SHP77 treated with DMSO at 0.1 percent for 48 hours (cell line): ENCODE measurements at regions not wholly inside any gene's neighbourhood (a gene's known extent, or its start where the extent isn't known, plus 50 kb on each side); places are given as distances from the start of the nearest gene placed in this dataset.
"Not testable (repeated sequence)": the region's sequence is repeated elsewhere in the genome, so short reads cannot be mapped to it uniquely, and the experiment has no call there.

Experiments used
- DNase-seq: peaks from one replicate; lab custom pipeline; 2025; lab: John Stamatoyannopoulos, UW

GRCh38 chr9:81013191-81013590, 676.2 kb downstream of the TLE1 start:
- DNase-seq = not testable (repeated sequence)

- no peak for DNase-seq
These were observed 686.4 kb downstream of the TLE1 start for GRCh38 chr9:81002906-81003305.

- no peak for DNase-seq
These were observed 687.1 kb downstream of the TLE1 start for GRCh38 chr9:81002242-81002641.

- no peak for DNase-seq
These were observed 693.6 kb downstream of the TLE1 start for GRCh38 chr9:80995759-80996158.

- no peak for DNase-seq
These were observed 694.5 kb downstream of the TLE1 start for GRCh38 chr9:80994892-80995291.

GRCh38 chr9:80985595-80985994, 703.8 kb downstream of the TLE1 start:
- not testable (repeated sequence) for DNase-seq

GRCh38 chr9:80976403-80976802, 712.9 kb downstream of the TLE1 start:
- DNase-seq = no peak

GRCh38 chr9:80970377-80970776, 719.0 kb downstream of the TLE1 start:
- not testable (repeated sequence) for DNase-seq

GRCh38 chr9:80968611-80969010, 720.7 kb downstream of the TLE1 start:
- DNase-seq = no peak

- DNase-seq = no peak
These were observed 724.4 kb downstream of the TLE1 start for GRCh38 chr9:80964914-80965313.

- DNase-seq = no peak
These were observed 725.0 kb downstream of the TLE1 start for GRCh38 chr9:80964374-80964773.

- no peak for DNase-seq
These were observed 731.5 kb downstream of the TLE1 start for GRCh38 chr9:80957801-80958200.

- no peak for DNase-seq
These were observed 734.8 kb downstream of the TLE1 start for GRCh38 chr9:80954521-80954920.

GRCh38 chr9:80952363-80952922, 736.9 kb downstream of the TLE1 start:
- DNase-seq = no peak

GRCh38 chr9:80951675-80952074, 737.7 kb downstream of the TLE1 start:
- no peak for DNase-seq

- no peak for DNase-seq
These were observed 740.5 kb downstream of the TLE1 start for GRCh38 chr9:80948876-80949275.

- no peak for DNase-seq
These were observed 741.3 kb downstream of the TLE1 start for GRCh38 chr9:80948066-80948465.

- DNase-seq = no peak
These were observed 742.7 kb downstream of the TLE1 start for GRCh38 chr9:80946496-80947170.

- DNase-seq = no peak
These were observed 743.9 kb downstream of the TLE1 start for GRCh38 chr9:80945436-80945835.

- no peak for DNase-seq
These were observed 751.7 kb downstream of the TLE1 start for GRCh38 chr9:80937645-80938044.

- no peak for DNase-seq
These were observed 755.3 kb downstream of the TLE1 start for GRCh38 chr9:80934095-80934494.

GRCh38 chr9:80932947-80933780, 756.2 kb downstream of the TLE1 start:
- DNase-seq = no peak

GRCh38 chr9:80932181-80932580, 757.2 kb downstream of the TLE1 start:
- DNase-seq = no peak
